Endothelial cell (in vitro differentiated cells): ENCODE measurements at regions not wholly inside any gene's neighbourhood (a gene's known extent, or its start where the extent isn't known, plus 50 kb on each side); places are given as distances from the start of the nearest gene placed in this dataset.
"Not testable (repeated sequence)": the region's sequence is repeated elsewhere in the genome, so short reads cannot be mapped to it uniquely, and the experiment has no call there.

Source experiments
- DNase-seq: peaks from one replicate; pipeline ENCODE4 v3.0.0; 2021; ENCODE audit warnings: low spot score
- H3K27ac Mint-ChIP-seq: one replicate; pipeline ENCODE4 v1.8.0; 2021; ENCODE audit warnings: mixed read lengths, inconsistent platforms; ENCODE audit not compliant: unreplicated experiment
- H3K27me3 Mint-ChIP-seq: one replicate; pipeline ENCODE4 v1.8.0; 2021; ENCODE audit warnings: mild to moderate bottlenecking, moderate library complexity, mixed read lengths, inconsistent platforms; ENCODE audit not compliant: unreplicated experiment
- H3K36me3 Mint-ChIP-seq: one replicate; pipeline ENCODE4 v1.8.0; 2021; ENCODE audit warnings: mild to moderate bottlenecking, low read depth, mixed read lengths, inconsistent platforms; ENCODE audit not compliant: unreplicated experiment
- H3K4me1 Mint-ChIP-seq: one replicate; pipeline ENCODE4 v1.8.0; 2021; ENCODE audit warnings: mild to moderate bottlenecking, mixed read lengths, inconsistent platforms; ENCODE audit not compliant: unreplicated experiment
- H3K4me3 Mint-ChIP-seq: one replicate; pipeline ENCODE4 v1.8.0; 2021; ENCODE audit warnings: mild to moderate bottlenecking, mixed read lengths, inconsistent platforms; ENCODE audit not compliant: unreplicated experiment
- H3K9me3 Mint-ChIP-seq: one replicate; pipeline ENCODE4 v1.8.0; 2021; ENCODE audit warnings: mixed read lengths, inconsistent platforms; ENCODE audit not compliant: unreplicated experiment
- TF ChIP-seq, protein P1 (sequence below): fragments of 200-600 bp; sonication (generic); IDR thresholded peaks from one replicate; pipeline ENCODE4 v1.5.0; 2021; ENCODE audit warnings: antibody characterized with exemption; ENCODE audit not compliant: unreplicated experiment

DNA sequence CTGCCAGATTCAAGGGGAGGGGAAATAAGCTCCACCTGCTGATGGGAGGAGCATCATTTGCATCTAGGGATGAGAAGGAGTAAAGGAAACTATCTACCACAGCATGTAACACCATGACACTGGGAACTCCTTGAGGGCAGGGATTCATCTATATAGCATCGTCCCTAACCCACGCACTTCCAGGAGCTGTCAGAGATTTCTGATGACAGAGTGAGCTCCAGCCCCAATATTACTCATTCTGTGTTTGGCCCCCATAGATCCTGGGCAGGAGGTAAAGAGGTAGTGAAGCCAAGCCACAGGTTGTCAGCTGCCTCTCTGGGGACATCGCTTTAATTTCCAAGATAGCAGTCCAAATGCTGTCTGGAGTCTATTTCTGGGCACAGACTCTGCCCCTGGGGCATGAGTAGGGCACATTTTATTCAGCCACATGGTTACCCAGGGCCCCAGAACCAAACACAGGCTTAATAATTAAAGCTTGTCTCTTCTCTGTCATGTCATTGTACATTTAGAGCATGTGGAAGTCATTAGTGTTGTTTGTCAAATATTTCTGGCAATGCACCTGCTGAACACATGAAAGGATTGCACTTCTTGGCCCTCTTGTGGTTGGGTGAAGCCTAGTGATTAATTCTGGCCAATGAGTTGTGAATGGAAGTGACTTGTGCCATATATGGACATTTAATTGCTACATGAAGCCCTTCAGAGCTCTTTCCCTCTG is 105.9 kb upstream of the POU3F1 start:
- H3K27me3 Mint-ChIP-seq, result no peaks in the 10 kb centered on the region
- H3K36me3 Mint-ChIP-seq, result no peaks in the 10 kb centered on the region
- no peaks in the 10 kb centered on the region for H3K9me3 Mint-ChIP-seq
- TF ChIP-seq, protein P1, sequence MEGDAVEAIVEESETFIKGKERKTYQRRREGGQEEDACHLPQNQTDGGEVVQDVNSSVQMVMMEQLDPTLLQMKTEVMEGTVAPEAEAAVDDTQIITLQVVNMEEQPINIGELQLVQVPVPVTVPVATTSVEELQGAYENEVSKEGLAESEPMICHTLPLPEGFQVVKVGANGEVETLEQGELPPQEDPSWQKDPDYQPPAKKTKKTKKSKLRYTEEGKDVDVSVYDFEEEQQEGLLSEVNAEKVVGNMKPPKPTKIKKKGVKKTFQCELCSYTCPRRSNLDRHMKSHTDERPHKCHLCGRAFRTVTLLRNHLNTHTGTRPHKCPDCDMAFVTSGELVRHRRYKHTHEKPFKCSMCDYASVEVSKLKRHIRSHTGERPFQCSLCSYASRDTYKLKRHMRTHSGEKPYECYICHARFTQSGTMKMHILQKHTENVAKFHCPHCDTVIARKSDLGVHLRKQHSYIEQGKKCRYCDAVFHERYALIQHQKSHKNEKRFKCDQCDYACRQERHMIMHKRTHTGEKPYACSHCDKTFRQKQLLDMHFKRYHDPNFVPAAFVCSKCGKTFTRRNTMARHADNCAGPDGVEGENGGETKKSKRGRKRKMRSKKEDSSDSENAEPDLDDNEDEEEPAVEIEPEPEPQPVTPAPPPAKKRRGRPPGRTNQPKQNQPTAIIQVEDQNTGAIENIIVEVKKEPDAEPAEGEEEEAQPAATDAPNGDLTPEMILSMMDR, result peak; percentile 16
- no peaks in the 10 kb centered on the region for H3K4me1 Mint-ChIP-seq
- H3K4me3 Mint-ChIP-seq, result no peak overlapping the region
- no peak for DNase-seq
- no peak overlapping the region for H3K27ac Mint-ChIP-seq

DNA sequence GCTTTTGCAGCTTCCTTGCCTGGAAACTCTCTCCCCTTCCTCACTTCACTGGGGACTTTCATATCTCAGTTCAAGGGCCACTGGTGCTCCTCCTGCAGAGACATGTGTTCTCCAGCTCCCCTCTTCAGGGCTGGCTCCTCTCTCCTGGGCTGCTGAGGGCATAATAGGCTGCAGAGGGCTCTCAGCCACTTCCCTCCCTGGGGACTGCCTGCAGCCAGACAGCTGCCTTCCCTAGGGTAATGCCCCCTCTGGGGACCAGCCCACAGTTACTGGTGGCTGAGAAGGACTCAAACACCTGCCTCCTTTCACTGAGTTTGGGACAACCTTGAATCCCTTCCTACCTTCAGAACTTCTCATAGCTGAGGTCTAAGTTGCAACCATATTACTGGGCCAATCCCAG is 104.8 kb upstream of the POU3F1 start:
- DNase-seq, result no peak
- H3K4me1 Mint-ChIP-seq, result no peaks in the 10 kb centered on the region
- no peak overlapping the region for H3K4me3 Mint-ChIP-seq
- H3K36me3 Mint-ChIP-seq, result no peaks in the 10 kb centered on the region
- H3K27ac Mint-ChIP-seq, result no peak overlapping the region
- TF ChIP-seq, protein P1, result no peak
- H3K27me3 Mint-ChIP-seq, result no peaks in the 10 kb centered on the region
- H3K9me3 Mint-ChIP-seq, result no peaks in the 10 kb centered on the region

DNA sequence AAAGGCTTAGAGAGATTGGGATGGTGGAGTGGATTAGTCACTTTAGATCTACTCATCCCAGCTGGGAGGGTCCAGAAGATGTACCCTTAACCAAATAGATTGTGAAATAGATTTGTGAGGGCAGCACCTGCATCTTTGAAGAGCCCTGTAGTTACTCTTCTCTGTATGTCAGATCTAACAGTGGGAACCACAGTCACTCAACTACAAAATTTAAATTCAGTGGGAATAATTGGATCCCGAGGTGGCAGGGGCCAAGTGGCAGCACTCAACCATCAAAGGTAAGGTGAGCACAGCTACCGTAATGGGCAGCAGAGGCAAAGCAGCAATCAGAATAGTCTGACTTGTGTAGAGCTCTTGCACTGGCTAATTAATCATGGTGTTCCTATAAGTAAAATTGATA is 99.5 kb upstream of the POU3F1 start:
- not testable (repeated sequence) for H3K4me3 Mint-ChIP-seq, H3K9me3 Mint-ChIP-seq, H3K4me1 Mint-ChIP-seq, H3K27ac Mint-ChIP-seq, DNase-seq, H3K36me3 Mint-ChIP-seq, H3K27me3 Mint-ChIP-seq

DNA sequence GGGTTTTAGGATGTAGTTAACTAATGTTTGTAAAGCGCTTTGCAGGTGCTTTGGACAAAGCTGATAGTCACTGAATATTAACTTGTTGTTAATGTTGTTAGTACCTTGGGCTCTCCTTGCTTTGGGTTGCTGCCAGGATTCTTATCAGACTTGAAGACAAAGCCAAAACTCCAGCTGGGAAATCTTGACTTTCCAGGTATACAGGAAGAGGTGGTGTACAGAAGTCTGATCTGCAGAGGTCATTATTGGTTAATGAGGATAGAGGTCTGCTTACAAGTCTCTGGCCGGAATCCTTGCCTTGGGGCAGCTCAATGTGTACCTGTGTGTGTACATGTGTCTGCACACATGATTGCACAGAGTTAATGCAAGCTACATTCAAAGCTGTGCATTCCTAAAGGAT is 96.0 kb upstream of the POU3F1 start:
- Mint-ChIP-seq H3K4me1 (peaks cover 11% of the 10 kb centered on the region), H3K36me3 (peaks cover 8% of the 10 kb centered on the region), H3K9me3 (peaks cover 5% of the 10 kb centered on the region), H3K27ac (no peak overlapping the region), H3K27me3 (peaks cover 8% of the 10 kb centered on the region), H3K4me3 (no peak overlapping the region)
- TF ChIP-seq, protein P1, result no peak
- DNase-seq, result no peak

DNA sequence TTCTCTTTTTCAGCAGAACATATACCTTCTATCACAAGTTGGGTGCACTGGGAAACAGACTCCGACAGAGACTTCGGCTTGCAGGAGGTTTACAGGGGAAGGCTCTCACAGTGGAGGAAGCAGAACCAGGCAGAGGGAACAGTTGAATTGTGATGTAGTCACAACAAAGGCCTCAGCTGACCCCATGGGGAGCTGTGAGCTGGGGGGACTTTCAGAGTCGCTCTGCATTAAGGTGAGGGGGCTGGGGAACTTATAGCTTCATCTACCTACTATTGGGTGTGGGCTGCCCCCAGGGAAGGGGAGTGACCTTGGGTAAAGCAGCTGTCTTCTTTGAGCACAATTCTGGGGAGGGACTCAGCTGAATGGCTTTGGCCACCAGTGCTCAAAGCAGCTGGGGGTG is 94.9 kb upstream of the POU3F1 start:
- Mint-ChIP-seq H3K27ac (no peak overlapping the region), H3K4me3 (no peak overlapping the region), H3K9me3 (peaks cover 5% of the 10 kb centered on the region), H3K27me3 (peaks cover 8% of the 10 kb centered on the region), H3K4me1 (peaks cover 11% of the 10 kb centered on the region), H3K36me3 (peaks cover 8% of the 10 kb centered on the region)
- DNase-seq, result no peak
- TF ChIP-seq, protein P1, result no peak
